UCSD-AML1 (cell line): ENCODE measurements at regions not wholly inside any gene's neighbourhood (a gene's known extent, or its start where the extent isn't known, plus 50 kb on each side); places are given as distances from the start of the nearest gene placed in this dataset.
"Not testable (repeated sequence)": the region's sequence is repeated elsewhere in the genome, so short reads cannot be mapped to it uniquely, and the experiment has no call there.

Source experiments
- DNase-seq: peaks from one replicate; lab custom pipeline; 2025; ENCODE audit not compliant: unreplicated experiment; lab: John Stamatoyannopoulos, UW

GRCh38 chr16:17989255-17989654 lies 347.3 kb downstream of the NPIPA8 start:
- DNase-seq: no peak

DNA sequence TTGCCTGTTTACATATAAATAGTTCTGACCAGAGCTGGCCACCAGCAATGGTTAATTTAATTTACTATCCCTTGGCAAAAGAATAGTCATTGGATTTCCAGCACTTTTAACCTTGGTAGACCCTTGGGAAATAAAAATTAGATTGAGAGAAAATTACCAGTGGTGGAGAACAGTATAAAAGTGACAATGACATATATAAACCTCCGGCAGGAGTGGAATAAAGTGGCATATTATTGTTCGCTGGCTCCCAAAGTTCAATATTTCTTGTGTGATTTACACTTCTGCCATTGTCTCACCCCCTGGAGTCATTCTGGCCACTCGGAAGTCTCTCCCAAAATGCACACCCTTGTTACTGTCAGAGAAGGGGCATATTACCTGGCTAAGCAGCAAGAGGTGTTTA lies 347.7 kb downstream of the NPIPA8 start:
- DNase-seq: no peak

GRCh38 chr16:17986991-17987390 lies 349.5 kb downstream of the NPIPA8 start:
- DNase-seq: no peak

DNA sequence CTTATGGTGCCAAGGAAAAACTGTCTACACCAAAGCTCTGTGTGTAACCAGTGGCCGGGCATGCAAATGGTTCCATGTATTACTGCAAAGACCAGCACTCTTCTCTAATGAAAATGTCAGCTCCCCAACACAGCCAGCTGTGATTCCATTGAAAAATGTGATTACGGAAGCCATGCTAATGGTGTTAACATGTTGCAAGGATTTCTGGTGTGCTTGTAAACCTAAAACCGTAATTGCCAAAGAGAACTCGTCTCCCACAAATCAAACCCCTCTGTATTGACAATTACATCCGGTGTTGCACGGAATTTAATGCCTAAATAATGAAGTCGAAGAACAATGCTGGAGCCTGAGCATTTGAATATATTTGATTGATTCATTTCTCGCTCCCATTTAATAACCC lies 351.7 kb downstream of the NPIPA8 start:
- DNase-seq: no peak

GRCh38 chr16:17983847-17984639 lies 352.5 kb downstream of the NPIPA8 start:
- DNase-seq: no peak

GRCh38 chr16:17983114-17983513 lies 353.4 kb downstream of the NPIPA8 start:
- no peak for DNase-seq

GRCh38 chr16:17977260-17977659 lies 359.3 kb downstream of the NPIPA8 start:
- DNase-seq: no peak

- DNase-seq: no peak
These were observed 364.0 kb downstream of the NPIPA8 start for GRCh38 chr16:17972460-17972943.

DNA sequence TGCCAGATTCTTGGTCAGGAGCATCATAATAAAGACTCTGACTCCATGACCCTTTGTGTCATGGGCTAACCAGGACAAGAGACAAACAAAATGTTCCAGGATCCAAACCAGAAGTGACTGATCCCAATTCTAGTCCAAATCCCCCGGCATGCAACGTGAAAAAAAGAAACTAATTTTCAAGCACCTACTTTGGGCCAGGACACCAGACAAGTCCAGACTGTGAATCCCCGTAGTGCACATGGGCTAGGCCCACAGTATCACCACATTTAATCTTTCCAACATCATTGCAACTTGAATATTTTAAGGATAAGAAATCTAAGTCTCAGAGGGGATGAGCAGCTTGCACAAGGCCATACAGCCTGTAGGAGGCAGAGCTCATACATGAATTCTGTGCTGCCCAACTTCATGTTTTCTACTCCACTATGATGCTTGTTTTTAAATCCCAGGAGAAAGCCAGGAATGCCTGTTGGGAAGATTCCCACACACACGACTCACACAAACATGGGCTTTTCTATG lies 365.7 kb downstream of the NPIPA8 start:
- DNase-seq: no peak

DNA sequence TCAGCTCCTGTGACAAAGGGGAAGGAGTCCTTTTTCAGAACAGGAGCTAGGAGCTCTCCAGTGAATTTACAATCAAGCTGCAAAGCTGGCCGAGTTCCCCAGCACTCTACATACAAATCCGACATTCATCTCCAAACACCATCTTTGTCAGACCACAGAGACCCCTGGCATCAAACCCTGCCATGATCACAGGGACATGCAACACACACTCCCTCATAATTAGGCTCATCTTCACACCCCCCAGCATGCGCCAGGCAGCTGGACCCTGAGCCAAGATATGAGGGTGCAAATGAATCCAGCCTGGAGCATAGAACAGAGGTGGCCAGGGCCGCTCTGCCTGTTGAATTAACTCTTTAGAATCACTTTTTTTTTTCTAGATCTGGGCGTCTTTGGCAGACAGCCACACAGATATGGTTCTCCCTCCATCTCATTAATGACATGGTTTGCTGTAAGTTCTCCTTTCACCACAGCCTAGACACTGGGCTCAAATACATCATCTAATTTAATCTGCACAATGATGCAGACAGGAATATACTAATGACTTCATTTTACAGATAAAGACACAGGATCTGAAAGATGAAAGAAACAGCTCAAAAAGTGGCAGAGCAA lies 366.3 kb downstream of the NPIPA8 start:
- DNase-seq: no peak

DNA sequence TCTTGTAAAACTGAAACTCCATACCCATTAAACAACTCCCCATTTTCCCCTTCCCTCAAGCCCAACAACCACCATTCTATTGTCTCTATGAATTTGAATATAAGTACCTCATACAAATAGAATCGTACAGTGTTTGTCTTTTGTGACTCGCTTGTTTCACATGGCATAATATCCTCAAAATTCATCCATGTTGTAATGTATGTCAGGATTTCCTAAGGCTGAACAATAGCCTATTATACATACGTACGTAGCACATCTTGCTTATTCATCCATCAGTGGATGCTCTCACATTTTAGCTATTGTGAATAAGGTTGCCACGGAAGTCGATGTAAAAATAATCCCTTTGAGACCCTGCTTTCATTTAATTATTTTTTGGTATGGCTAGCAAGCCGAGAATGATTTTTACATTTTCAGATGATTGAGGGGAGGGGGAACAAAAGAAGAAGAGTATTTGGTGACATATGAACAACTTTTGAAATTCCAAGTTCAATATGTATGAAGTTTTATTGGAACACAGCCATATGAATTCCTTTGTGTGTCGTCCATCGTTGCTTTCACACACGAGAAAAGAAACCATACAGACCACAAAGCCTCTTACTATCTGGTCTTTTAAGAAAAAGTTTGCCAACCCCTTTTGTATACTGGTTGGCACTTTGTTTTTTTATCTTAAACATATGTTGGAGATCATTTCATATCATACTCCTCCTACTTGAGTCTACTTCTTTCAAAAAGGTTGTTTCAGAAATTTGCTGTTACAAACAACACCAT lies 371.2 kb downstream of the NPIPA8 start:
- DNase-seq: no peak

DNA sequence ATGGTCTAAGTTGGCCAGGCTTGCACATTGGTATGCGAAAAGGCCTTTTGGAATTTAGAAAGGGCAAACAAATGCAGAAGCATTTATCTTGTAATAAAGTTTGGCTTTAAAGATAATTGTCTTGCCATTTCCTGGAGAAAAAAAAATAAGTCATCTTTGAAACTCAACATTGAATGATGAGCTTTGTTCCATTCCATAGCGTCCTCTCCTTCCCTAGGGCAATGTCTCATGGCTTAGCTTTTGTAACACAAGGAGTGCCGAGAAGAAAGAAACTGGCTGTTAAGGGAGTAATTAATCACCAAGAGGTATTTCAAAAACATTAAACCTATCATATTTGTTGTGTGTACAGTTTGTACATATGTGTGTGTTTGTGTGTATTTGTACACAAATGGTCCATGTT lies 372.3 kb downstream of the NPIPA8 start:
- no peak for DNase-seq

DNA sequence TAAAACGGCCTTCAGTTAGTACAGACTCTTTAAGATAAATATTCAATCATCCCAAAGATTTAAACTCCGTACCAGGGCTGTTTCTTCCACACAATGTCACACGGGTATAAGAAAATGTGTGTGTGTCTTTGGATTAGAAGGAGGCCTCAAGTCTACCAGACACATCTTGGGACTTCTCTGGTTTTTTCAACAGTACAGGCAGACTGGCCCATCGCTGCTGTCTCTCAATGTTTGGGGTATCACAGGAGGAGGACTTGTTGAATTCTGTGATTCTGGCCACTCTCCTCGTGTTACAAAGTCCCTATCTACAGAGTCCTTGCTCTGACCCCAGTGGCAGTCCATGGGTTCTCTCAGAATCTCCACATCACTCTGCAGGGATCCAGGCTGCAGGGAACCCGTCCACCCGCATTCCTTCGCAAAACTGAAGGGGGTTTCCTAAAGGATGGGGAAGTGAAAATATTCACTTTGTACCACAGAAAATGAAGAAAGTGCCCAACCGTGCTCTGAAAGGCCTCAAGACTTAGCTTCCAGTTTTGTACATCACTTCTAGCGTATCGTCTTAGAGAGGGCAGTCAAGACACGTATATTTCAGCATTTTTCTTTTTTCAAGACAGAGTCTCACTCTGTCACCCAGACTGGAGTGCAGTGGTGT lies 373.2 kb downstream of the NPIPA8 start:
- DNase-seq: no peak

DNA sequence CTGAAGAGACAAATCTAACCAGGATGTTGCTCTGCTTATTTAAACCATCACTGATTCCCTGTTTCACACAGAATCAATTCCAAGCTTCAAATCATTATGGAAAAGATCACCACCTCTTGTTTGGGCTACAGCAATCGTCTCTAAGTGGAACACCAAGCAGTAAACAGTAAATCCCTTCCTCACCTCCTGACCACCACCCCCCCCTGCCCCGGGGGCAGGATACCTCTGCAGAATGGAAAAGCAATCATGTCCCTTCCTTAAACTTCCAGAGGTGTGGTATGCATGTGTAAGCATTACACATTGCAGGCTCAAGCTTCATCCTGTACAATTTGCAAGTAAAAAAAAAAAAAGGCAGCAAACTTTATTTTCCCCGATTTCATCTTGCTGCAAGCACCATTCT lies 373.8 kb downstream of the NPIPA8 start:
- DNase-seq: no peak

DNA sequence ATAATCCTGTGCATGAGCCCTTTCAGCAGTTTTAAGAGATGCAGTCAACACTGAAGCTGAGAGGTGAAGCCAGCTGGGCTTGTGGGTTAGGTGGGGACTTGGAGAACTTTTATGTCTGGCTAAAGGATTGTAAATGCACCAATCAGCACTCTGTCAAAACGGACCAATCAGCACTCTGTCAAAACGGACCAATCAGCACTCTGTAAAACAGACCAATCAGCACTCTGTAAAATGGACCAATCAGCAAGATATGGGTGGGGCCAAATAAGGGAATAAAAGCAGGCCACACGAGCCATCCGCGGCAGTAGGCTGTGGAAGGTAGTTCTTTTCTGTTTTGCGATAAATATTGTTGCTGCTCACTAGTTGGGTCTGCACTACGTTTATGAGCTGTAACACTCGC lies 374.7 kb downstream of the NPIPA8 start:
- DNase-seq: not testable (repeated sequence)

DNA sequence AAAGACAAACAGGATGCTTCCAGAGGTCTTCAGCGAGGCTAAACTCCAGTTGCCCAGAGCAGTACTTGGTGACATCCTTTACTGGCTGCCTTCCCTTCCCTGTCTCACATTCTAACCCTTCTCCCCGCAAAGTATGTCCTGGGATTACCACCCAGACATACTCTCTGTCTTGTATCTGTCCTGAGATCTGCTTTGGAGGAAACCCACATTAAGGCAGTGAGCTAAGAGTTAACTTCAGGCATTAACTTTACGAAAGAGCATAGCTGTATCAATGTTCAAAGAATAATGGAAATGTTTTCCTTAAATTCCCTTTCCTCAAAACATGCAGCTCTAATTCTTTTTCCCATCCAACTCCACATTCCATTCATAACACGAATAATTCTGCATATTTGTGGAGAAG lies 385.2 kb downstream of the NPIPA8 start:
- no peak for DNase-seq

DNA sequence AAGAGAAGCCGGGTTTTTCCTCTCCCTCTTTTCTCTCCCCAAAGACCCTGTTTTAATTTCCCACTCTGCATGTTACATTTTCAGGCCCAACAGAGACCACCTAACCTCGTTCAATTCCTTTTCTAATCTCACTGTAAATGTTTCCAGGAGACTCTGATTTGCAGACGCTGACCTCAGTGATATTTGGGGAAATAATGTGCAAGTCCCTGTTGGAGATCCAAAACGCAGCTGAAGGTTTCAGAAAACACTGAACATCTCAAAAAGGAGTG lies 386.6 kb downstream of the NPIPA8 start:
- no peak for DNase-seq

- peak; percentile 27 for DNase-seq
These were observed 387.2 kb downstream of the NPIPA8 start for GRCh38 chr16:17949141-17949981.

GRCh38 chr16:17947637-17948036 lies 388.9 kb downstream of the NPIPA8 start:
- no peak for DNase-seq

DNA sequence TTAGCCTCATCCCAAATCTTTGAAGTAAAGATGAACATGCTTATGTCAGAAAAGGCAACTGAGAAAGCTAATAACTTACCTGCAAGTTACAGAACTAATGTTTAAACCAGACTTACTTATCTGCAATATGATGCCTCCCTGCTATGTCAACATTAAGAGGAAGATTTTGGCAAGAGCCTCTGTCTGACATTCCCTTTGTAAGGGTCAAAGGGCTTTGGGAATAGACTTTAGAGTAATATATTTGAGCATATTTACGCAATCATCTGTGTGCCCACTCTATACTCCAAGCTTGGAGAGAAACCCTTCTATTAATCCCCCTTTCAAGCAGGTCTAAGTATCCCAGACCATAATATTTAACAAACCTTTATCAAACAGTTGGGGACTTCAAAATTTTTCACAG lies 389.4 kb downstream of the NPIPA8 start:
- no peak for DNase-seq
